PFSK-1 (cell line): ENCODE measurements at regions not wholly inside any gene's neighbourhood (a gene's known extent, or its start where the extent isn't known, plus 50 kb on each side); places are given as distances from the start of the nearest gene placed in this dataset.

Experiments used
- FOXP2 ChIP-seq: optimal IDR thresholded peaks from 2 replicates; pipeline ENCODE3; 2011; ENCODE audit warnings: borderline replicate concordance, control low read depth, inconsistent platforms; ENCODE audit not compliant: insufficient read depth; ENCODE audit errors: extremely low read length, extremely low read depth
- POLR2AphosphoS5 ChIP-seq: IDR thresholded peaks from 2 replicates; pipeline ENCODE4 v1.6.1; 2012; ENCODE audit warnings: low read depth, mild to moderate bottlenecking, control low read depth, low read length, moderate library complexity

- TF ChIP-seq POLR2AphosphoS5 (no peak), FOXP2 (no peak)
These were observed 106.7 kb upstream of the NANOGP8 start for GRCh38 chr15:35191783-35192182.
